ENCODE measurements at regions not wholly inside any gene's neighbourhood (a gene's known extent, or its start where the extent isn't known, plus 50 kb on each side); places are given as distances from the start of the nearest gene placed in this dataset.

GRCh38 chr12:125687403-125687802, 622.2 kb downstream of the AACS start:
- TF ChIP-seq CTCF (IDR thresholded peaks at IDR 0.05; ENCODE audit: insufficient read depth, low read length, poor library complexity, severe bottlenecking) (no peak), EZH2phosphoT487 (conservative IDR thresholded peaks at IDR 0.05; ENCODE audit: low read length) (no peak)
